Kidney (tissue), 13 donors: ENCODE measurements at regions not wholly inside any gene's neighbourhood (a gene's known extent, or its start where the extent isn't known, plus 50 kb on each side); places are given as distances from the start of the nearest gene placed in this dataset.

Experiments
- DNase-seq, 5 donors: peaks; one replicate each; pipeline ENCODE4 v3.0.0-alpha.2; 2013 to 2020
- FAIRE-seq: peaks from 2 replicates; lab custom pipeline; 2012; peaks lifted over from hg19 to GRCh38; lab: Jason Lieb, UNC
- H3K27ac ChIP-seq, 2 donors: one replicate each; pipeline ENCODE4 v1.7.0; 2013; ENCODE audit warnings: low read depth in 2 of 2, low read length in 2 of 2, inconsistent platforms in 1 of 2
- H3K27me3 ChIP-seq: one replicate; pipeline ENCODE4 v1.7.1; 2013; ENCODE audit warnings: low read length, inconsistent platforms; ENCODE audit not compliant: control insufficient read depth, insufficient read depth
- H3K36me3 ChIP-seq, 3 donors: one replicate each; pipeline versions ENCODE4 v1.7.0 to v1.7.1; 2013; ENCODE audit warnings: low read length in 3 of 3, control low read depth in 1 of 3, inconsistent platforms in 1 of 3; ENCODE audit not compliant: insufficient read depth in 3 of 3, control insufficient read depth in 2 of 3
- H3K4me1 ChIP-seq, 3 donors: one replicate each; pipeline versions ENCODE4 v1.7.0 to v1.7.1; 2013; ENCODE audit warnings: low read length in 3 of 3, inconsistent platforms in 1 of 3, low read depth in 1 of 3; ENCODE audit not compliant: control insufficient read depth in 2 of 3, insufficient read depth in 2 of 3
- H3K4me3 ChIP-seq, 3 donors: one replicate each; pipeline versions ENCODE4 v1.7.0 to v1.8.1; 2013; ENCODE audit warnings: low read length in 3 of 3, control low read depth in 1 of 3, inconsistent platforms in 1 of 3
- H3K9ac ChIP-seq, 3 donors: one replicate each; pipeline versions ENCODE4 v1.7.0 to v1.7.1; 2013; ENCODE audit warnings: low read length in 3 of 3, control low read depth in 1 of 3, inconsistent platforms in 1 of 3
- H3K9me3 ChIP-seq, 3 donors: one replicate each; pipeline versions ENCODE4 v1.7.0 to v1.7.1; 2013; ENCODE audit warnings: low read length in 3 of 3, control low read depth in 1 of 3, inconsistent platforms in 1 of 3; ENCODE audit not compliant: control insufficient read depth in 2 of 3, insufficient read depth in 1 of 3
- intact Hi-C: fragments of 100-400 bp; cut with DNase I; formaldehyde crosslinking; loops from one replicate; pipeline ENCODE4 v1.11.1; 2022
- TF ChIP-seq, protein P1 (sequence below): IDR thresholded peaks from 3 replicates; pipeline ENCODE4 v1.5.1; 2012; ENCODE audit warnings: mild to moderate bottlenecking, moderate library complexity, borderline replicate concordance; ENCODE audit not compliant: insufficient read depth; ENCODE audit errors: extremely low read depth
- donor health status: control.
- donor health status: control.
- donor health status: control.
- donor health status: control.
- donor health status: control.
- donor health status: DM: yes; HTN: yes; CAD: no.
- donor health status: Normal renal cell carcinoma (clear cell type).

DNA sequence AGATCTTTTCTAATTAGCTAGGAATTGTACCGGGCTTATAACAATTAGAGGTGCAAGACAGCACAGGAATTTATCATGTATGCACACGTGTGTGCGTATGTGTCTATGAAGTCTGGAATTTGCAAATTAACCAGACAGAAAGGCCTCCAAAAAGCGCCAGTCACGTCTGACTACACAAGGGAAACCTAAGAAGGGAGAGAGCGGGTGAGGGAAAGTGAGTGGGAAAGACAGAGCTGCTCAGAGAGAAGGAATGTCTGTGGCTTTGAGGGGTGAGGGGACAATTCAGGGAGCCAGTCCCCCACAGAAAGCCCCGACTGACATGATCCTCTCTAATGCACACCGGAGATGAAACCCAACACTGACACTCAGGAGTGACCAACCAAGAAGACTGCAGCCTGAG, 197.7 kb upstream of the SH3BP4 start:
- FAIRE-seq (no peak), DNase-seq (peak in 4 of 5 donors; percentile 71 to 90 (median 83))
- intact Hi-C loops: no loop called here
- TF ChIP-seq, protein P1, sequence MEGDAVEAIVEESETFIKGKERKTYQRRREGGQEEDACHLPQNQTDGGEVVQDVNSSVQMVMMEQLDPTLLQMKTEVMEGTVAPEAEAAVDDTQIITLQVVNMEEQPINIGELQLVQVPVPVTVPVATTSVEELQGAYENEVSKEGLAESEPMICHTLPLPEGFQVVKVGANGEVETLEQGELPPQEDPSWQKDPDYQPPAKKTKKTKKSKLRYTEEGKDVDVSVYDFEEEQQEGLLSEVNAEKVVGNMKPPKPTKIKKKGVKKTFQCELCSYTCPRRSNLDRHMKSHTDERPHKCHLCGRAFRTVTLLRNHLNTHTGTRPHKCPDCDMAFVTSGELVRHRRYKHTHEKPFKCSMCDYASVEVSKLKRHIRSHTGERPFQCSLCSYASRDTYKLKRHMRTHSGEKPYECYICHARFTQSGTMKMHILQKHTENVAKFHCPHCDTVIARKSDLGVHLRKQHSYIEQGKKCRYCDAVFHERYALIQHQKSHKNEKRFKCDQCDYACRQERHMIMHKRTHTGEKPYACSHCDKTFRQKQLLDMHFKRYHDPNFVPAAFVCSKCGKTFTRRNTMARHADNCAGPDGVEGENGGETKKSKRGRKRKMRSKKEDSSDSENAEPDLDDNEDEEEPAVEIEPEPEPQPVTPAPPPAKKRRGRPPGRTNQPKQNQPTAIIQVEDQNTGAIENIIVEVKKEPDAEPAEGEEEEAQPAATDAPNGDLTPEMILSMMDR: no peak
- Histone ChIP-seq H3K27me3 (no peaks in the 10 kb centered on the region), H3K27ac (no peak overlapping the region), H3K9me3 (no peaks in the 10 kb centered on the region), H3K36me3 (no peaks in the 10 kb centered on the region), H3K4me1 (no peaks in the 10 kb centered on the region), H3K9ac (no peak overlapping the region), H3K4me3 (no peak overlapping the region)

DNA sequence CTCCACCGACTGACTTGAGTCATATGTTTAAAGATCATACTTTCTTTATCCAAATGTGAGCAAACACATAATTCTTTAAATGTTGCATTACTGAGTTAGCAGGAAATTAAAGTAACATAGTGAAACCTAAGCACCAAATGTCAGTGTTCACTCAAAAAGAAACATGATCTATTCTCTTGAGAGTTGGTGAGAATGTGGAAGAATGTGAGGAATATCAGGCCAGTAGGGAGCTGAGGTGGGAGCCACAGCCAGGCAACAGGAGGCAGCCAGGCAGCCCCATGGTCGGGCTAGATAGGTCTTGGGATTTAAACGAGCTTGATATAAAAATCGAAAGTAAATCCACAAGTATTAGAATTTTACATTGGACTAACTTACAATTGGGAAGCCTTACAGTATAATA, 198.1 kb upstream of the SH3BP4 start:
- TF ChIP-seq, protein P1: no peak
- Histone ChIP-seq H3K9me3 (no peaks in the 10 kb centered on the region), H3K4me3 (no peak overlapping the region), H3K4me1 (no peaks in the 10 kb centered on the region), H3K36me3 (no peaks in the 10 kb centered on the region), H3K27ac (no peak overlapping the region), H3K9ac (no peak overlapping the region), H3K27me3 (no peaks in the 10 kb centered on the region)
- FAIRE-seq: no peak
- peak in 2 of 5 donors; percentile 44 to 48 for DNase-seq
- intact Hi-C loops: no loop called here

DNA sequence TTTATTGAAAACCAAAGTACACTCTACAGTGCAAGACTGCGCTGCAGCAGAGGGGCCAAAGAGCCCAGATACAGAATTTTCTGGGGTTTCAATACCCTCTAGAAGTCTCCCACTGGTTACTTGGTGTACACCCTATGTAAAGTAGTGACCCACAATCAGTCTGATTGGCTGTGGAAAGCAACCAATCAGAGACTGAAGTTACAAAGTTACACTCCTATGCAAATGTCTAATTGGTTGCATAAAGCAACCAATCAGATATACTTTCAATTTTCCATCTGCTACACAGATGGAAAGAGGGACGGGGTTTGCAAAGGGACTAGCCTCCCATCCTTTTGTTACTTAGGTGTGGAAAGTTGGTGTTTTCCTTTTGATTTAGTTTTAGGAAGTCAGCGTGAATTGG, 198.9 kb upstream of the SH3BP4 start:
- no peak overlapping the region for H3K4me3 ChIP-seq
- DNase-seq (no peak), FAIRE-seq (no peak)
- H3K36me3 ChIP-seq: no peaks in the 10 kb centered on the region
- no peak overlapping the region for H3K9ac ChIP-seq
- intact Hi-C loops: no loop called here
- H3K4me1 ChIP-seq: no peaks in the 10 kb centered on the region
- no peaks in the 10 kb centered on the region for H3K27me3 ChIP-seq
- H3K27ac ChIP-seq: no peak overlapping the region
- no peaks in the 10 kb centered on the region for H3K9me3 ChIP-seq
- TF ChIP-seq, protein P1: no peak
